ENCODE measurements at regions not wholly inside any gene's neighbourhood (a gene's known extent, or its start where the extent isn't known, plus 50 kb on each side); places are given as distances from the start of the nearest gene placed in this dataset.
"Not testable (repeated sequence)": the region's sequence is repeated elsewhere in the genome, so short reads cannot be mapped to it uniquely, and the experiment has no call there.

GRCh38 chr7:131636092-131636491 lies 79.7 kb upstream of the PODXL start:
- DNase-seq, result peak; percentile 49
- no peak for TF ChIP-seq CTCF (IDR thresholded peaks at IDR 0.05; ENCODE audit: low read depth, low read length, missing control alignments)
- H3K27me3 ChIP-seq (replicated peaks), result no peaks in the 10 kb centered on the region
- no peaks in the 10 kb centered on the region for H3K36me3 ChIP-seq (replicated peaks)
- H3K27ac ChIP-seq, result no peak overlapping the region
- in situ Hi-C loops (cut with HindIII; ENCODE audit: low pct_ligation_motif_present, low sequenced_read_pairs), result no loop called here
- H3K4me3 ChIP-seq (ENCODE audit: low read depth, low read length), result no peak overlapping the region

- H3K27me3 ChIP-seq (replicated peaks); H3K4me3 ChIP-seq (ENCODE audit: low read depth, low read length); in situ Hi-C loops (cut with HindIII; ENCODE audit: low pct_ligation_motif_present, low sequenced_read_pairs); DNase-seq; H3K36me3 ChIP-seq (replicated peaks): not testable (repeated sequence)
- peak overlapping the region; percentile 41 for H3K27ac ChIP-seq
Measured at GRCh38 chr7:131634197-131634596, 77.8 kb upstream of the PODXL start.

GRCh38 chr7:131633342-131633843 lies 77.0 kb upstream of the PODXL start:
- H3K36me3 ChIP-seq (replicated peaks), result no peaks in the 10 kb centered on the region
- no peak for TF ChIP-seq CTCF (IDR thresholded peaks at IDR 0.05; ENCODE audit: low read depth, low read length, missing control alignments)
- in situ Hi-C loops (cut with HindIII; ENCODE audit: low pct_ligation_motif_present, low sequenced_read_pairs), result no loop called here
- DNase-seq, result peak; percentile 51
- H3K4me3 ChIP-seq (ENCODE audit: low read depth, low read length), result no peak overlapping the region
- H3K27me3 ChIP-seq (replicated peaks), result no peaks in the 10 kb centered on the region
- peak overlapping the region; percentile 56 for H3K27ac ChIP-seq

- no peak for DNase-seq
- H3K27me3 ChIP-seq (replicated peaks), result no peaks in the 10 kb centered on the region
- in situ Hi-C loops (cut with HindIII; ENCODE audit: low pct_ligation_motif_present, low sequenced_read_pairs), result no loop called here
- H3K27ac ChIP-seq, result no peak overlapping the region
- H3K4me3 ChIP-seq (ENCODE audit: low read depth, low read length), result no peak overlapping the region
- TF ChIP-seq CTCF (IDR thresholded peaks at IDR 0.05; ENCODE audit: low read depth, low read length, missing control alignments), result no peak
- no peaks in the 10 kb centered on the region for H3K36me3 ChIP-seq (replicated peaks)
Measured at GRCh38 chr7:131630427-131630826, 74.0 kb upstream of the PODXL start.

GRCh38 chr7:131629217-131629882 lies 72.9 kb upstream of the PODXL start:
- Histone ChIP-seq H3K4me3 (ENCODE audit: low read depth, low read length) (no peak overlapping the region), H3K27ac (peak overlapping the region; percentile 5), H3K27me3 (replicated peaks) (no peaks in the 10 kb centered on the region), H3K36me3 (replicated peaks) (no peaks in the 10 kb centered on the region)
- in situ Hi-C loops (cut with HindIII; ENCODE audit: low pct_ligation_motif_present, low sequenced_read_pairs), result no loop called here
- DNase-seq, result peak; percentile 71
- TF ChIP-seq CTCF (IDR thresholded peaks at IDR 0.05; ENCODE audit: low read depth, low read length, missing control alignments), result no peak

GRCh38 chr7:131628634-131629033 lies 72.2 kb upstream of the PODXL start:
- in situ Hi-C loops (cut with HindIII; ENCODE audit: low pct_ligation_motif_present, low sequenced_read_pairs), result no loop called here
- DNase-seq, result no peak
- Histone ChIP-seq H3K4me3 (ENCODE audit: low read depth, low read length) (no peak overlapping the region), H3K27ac (no peak overlapping the region), H3K27me3 (replicated peaks) (no peaks in the 10 kb centered on the region), H3K36me3 (replicated peaks) (no peaks in the 10 kb centered on the region)
- no peak for TF ChIP-seq CTCF (IDR thresholded peaks at IDR 0.05; ENCODE audit: low read depth, low read length, missing control alignments)
